ENCODE measurements at regions not wholly inside any gene's neighbourhood (a gene's known extent, or its start where the extent isn't known, plus 50 kb on each side); places are given as distances from the start of the nearest gene placed in this dataset.

DNA sequence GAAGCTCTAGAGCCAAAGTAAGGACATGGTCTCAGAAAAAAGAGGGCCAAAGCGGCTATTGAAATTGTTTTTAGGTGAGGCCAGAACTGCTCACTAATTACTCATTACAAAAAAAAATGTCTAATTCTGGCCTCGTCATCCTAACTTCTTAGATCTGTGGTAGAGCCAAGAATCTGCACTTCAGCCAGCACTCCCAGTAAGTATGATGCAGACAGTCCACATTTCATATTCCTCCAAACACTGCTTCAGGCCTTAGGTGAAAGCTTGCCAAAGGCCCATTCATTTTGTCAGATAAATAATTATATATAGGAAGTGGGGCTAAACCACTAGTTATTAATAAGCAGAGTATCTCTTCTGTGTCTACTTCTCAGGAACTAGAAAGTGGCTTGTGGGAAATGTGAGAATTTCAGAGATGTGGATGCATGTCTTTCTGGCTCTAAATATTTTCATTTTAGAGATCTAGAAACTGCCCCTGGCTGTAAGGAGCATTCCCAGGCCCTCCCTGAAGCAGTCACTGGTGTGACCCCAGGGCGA is 554.0 kb downstream of the TLE4 start:
- Histone ChIP-seq H2BK20ac (ENCODE audit: low read depth, low read length, poor library complexity, severe bottlenecking) (no peak overlapping the region), H3K79me2 (ENCODE audit: insufficient read depth, low read length) (no peaks in the 10 kb centered on the region), H2AFZ (ENCODE audit: low read length) (no peak overlapping the region), H3K14ac (ENCODE audit: insufficient read depth, low read length) (no peak overlapping the region), H2BK5ac (ENCODE audit: insufficient read length, low read length) (no peak overlapping the region), H2BK12ac (ENCODE audit: insufficient read length, low read depth, low read length) (no peak overlapping the region), H3K9me3 (ENCODE audit: control insufficient read depth, low read depth, low read length) (no peaks in the 10 kb centered on the region), H3K4me2 (ENCODE audit: insufficient read depth, insufficient read length, low read length) (no peak overlapping the region), H3K27me3 (ENCODE audit: insufficient read depth, low read length) (no peaks in the 10 kb centered on the region), H3K23me2 (ENCODE audit: insufficient read length, low read depth, low read length, poor library complexity, severe bottlenecking) (no peaks in the 10 kb centered on the region), H3K23ac (ENCODE audit: insufficient read length, low read depth, low read length) (no peak overlapping the region), H4K8ac (replicated peaks; ENCODE audit: insufficient read length, low read depth, low read length) (no peak overlapping the region), H3K56ac (ENCODE audit: insufficient read length, low read depth, low read length) (no peak overlapping the region), H2BK120ac (ENCODE audit: low read depth, low read length, poor library complexity, severe bottlenecking) (no peak overlapping the region), H3K27ac (ENCODE audit: insufficient read length, low read depth, low read length) (no peak overlapping the region), H2BK15ac (ENCODE audit: low read depth, low read length) (no peak overlapping the region), H2AK5ac (ENCODE audit: insufficient read length, low read length) (no peak overlapping the region), H3K4me1 (ENCODE audit: insufficient read depth, low read length) (no peaks in the 10 kb centered on the region), H4K20me1 (ENCODE audit: control insufficient read depth, insufficient read depth, insufficient read length) (no peaks in the 10 kb centered on the region), H3K9ac (ENCODE audit: extremely low read depth, insufficient read length, low read length) (no peak overlapping the region), H4K5ac (ENCODE audit: insufficient read length, low read depth, low read length) (no peak overlapping the region), H4K91ac (ENCODE audit: insufficient read length, low read depth, low read length) (no peak overlapping the region), H3K79me1 (ENCODE audit: insufficient read depth, low read depth, low read length, poor library complexity, severe bottlenecking) (no peaks in the 10 kb centered on the region), H3K18ac (ENCODE audit: insufficient read length, low read depth, low read length) (no peak overlapping the region), H3K4ac (ENCODE audit: low read depth, low read length) (no peak overlapping the region), H3T11ph (ENCODE audit: low read length) (no peak overlapping the region)
- DNase-seq, result no peak
- H3K36me3 Mint-ChIP-seq (ENCODE audit: insufficient read depth in 1 of 3, low read depth in 3 of 3), result no peaks in the 10 kb centered on the region
- H3K4me3 Mint-ChIP-seq, result no peak overlapping the region
- H3K4me1 Mint-ChIP-seq, result no peaks in the 10 kb centered on the region
- no peaks in the 10 kb centered on the region for H3K27me3 Mint-ChIP-seq (ENCODE audit: low read depth)
- no CpG with 5 or more reads among the region's 3 CpGs for WGBS (ENCODE audit: extremely low coverage, insufficient read length, low lambda C conversion rate)
- H3K9me3 Mint-ChIP-seq, result no peaks in the 10 kb centered on the region; a peak in 1 of 5 replicates
- H3K27ac Mint-ChIP-seq, result no peak overlapping the region
- TF ChIP-seq, protein P1, sequence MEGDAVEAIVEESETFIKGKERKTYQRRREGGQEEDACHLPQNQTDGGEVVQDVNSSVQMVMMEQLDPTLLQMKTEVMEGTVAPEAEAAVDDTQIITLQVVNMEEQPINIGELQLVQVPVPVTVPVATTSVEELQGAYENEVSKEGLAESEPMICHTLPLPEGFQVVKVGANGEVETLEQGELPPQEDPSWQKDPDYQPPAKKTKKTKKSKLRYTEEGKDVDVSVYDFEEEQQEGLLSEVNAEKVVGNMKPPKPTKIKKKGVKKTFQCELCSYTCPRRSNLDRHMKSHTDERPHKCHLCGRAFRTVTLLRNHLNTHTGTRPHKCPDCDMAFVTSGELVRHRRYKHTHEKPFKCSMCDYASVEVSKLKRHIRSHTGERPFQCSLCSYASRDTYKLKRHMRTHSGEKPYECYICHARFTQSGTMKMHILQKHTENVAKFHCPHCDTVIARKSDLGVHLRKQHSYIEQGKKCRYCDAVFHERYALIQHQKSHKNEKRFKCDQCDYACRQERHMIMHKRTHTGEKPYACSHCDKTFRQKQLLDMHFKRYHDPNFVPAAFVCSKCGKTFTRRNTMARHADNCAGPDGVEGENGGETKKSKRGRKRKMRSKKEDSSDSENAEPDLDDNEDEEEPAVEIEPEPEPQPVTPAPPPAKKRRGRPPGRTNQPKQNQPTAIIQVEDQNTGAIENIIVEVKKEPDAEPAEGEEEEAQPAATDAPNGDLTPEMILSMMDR (conservative IDR thresholded peaks at IDR 0.05), result no peak

Data from H9 (cell line).